Mucosa of descending colon (tissue), 3 donors: ENCODE measurements at regions not wholly inside any gene's neighbourhood (a gene's known extent, or its start where the extent isn't known, plus 50 kb on each side); places are given as distances from the start of the nearest gene placed in this dataset.

Experiments
- ATAC-seq: fragments of 200-7000 bp; cut with Tn5 transposase; one replicate; pipeline ENCODE4 v1.9.1; 2020; ENCODE audit warnings: mild to moderate bottlenecking, moderate library complexity
- DNase-seq, 3 donors: peaks; one replicate each; pipeline ENCODE4 v3.0.0-alpha.2; 2020
- H3K36me3 ChIP-seq: fragments of 200-600 bp; one replicate; pipeline ENCODE4 v1.8.0; 2021; ENCODE audit warnings: low read depth, mild to moderate bottlenecking
- H3K4me1 ChIP-seq: fragments of 200-600 bp; one replicate; pipeline ENCODE4 v1.8.0; 2021; ENCODE audit warnings: low read depth, mild to moderate bottlenecking
- H3K4me3 ChIP-seq: fragments of 200-600 bp; one replicate; pipeline ENCODE4 v1.8.0; 2021; ENCODE audit warnings: mild to moderate bottlenecking
- H3K9me3 ChIP-seq: fragments of 200-600 bp; one replicate; pipeline ENCODE4 v1.8.0; 2021; ENCODE audit warnings: mild to moderate bottlenecking
- CTCF ChIP-seq: fragments of 200-600 bp; IDR thresholded peaks from one replicate; pipeline ENCODE4 v1.8.0; 2022; ENCODE audit warnings: antibody characterized with exemption, mild to moderate bottlenecking
- intact Hi-C, 2 donors: fragments of 100-400 bp; cut with DNase I in 1 of 2; cut with micrococcal nuclease in 1 of 2; formaldehyde crosslinking; loops; one replicate each; pipeline versions ENCODE4 v1.11.0 to v1.11.1; 2022; cut with DNase I, micrococcal nuclease
- donor health status: DM: no; HTN: no; CAD: no; lungs with moderate emphysema.
- donor health status: DM: no; HTN: no; CAD: no.
- donor health status: DM: no; HTN: yes; CAD: no.

DNA sequence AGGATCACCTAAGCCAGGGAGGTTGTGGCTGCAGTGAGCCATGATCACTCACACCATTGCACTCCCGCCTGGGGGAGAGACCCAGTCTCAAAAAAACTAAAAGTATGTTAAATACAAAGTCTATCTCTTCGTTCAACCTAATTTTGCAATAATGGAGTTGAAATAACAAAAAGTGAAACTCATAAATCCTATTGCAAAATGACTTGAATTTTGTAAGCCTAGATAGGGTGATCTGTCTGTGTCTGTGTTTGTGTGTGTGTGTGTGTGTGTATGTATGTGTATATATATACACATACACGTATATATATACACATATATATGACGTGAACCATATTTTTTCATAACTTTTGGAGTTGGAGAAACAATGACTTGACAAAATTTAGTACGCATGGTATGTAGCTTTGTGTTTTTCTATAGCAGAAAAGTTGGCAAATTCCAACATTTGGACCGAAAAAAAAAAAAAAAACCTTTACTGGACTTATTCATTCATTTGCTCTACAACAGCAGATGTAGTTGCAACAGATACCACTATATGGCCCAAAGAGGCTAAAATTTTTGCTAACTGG, 76.9 kb upstream of the CDH6 start:
- no peaks in the 10 kb centered on the region for H3K9me3 ChIP-seq
- H3K36me3 ChIP-seq, result no peaks in the 10 kb centered on the region
- ATAC-seq (no peak), DNase-seq (no peak)
- no peak overlapping the region for H3K4me3 ChIP-seq
- no peak for TF ChIP-seq CTCF
- H3K4me1 ChIP-seq, result no peaks in the 10 kb centered on the region
- intact Hi-C loops, result no loop called here

- ATAC-seq, result no peak
- TF ChIP-seq CTCF, result no peak
- no peak for DNase-seq
- Histone ChIP-seq H3K9me3 (no peaks in the 10 kb centered on the region), H3K4me3 (no peak overlapping the region), H3K4me1 (no peaks in the 10 kb centered on the region), H3K36me3 (no peaks in the 10 kb centered on the region)
- intact Hi-C loops, result no loop called here
Measured at GRCh38 chr5:31114817-31115216, 78.7 kb upstream of the CDH6 start.

- Histone ChIP-seq H3K4me3 (no peak overlapping the region), H3K36me3 (no peaks in the 10 kb centered on the region), H3K9me3 (no peaks in the 10 kb centered on the region), H3K4me1 (no peaks in the 10 kb centered on the region)
- DNase-seq, result no peak
- intact Hi-C loops, result no loop called here
- ATAC-seq, result no peak
- TF ChIP-seq CTCF, result no peak
Measured at GRCh38 chr5:31113666-31114350, 79.7 kb upstream of the CDH6 start.

DNA sequence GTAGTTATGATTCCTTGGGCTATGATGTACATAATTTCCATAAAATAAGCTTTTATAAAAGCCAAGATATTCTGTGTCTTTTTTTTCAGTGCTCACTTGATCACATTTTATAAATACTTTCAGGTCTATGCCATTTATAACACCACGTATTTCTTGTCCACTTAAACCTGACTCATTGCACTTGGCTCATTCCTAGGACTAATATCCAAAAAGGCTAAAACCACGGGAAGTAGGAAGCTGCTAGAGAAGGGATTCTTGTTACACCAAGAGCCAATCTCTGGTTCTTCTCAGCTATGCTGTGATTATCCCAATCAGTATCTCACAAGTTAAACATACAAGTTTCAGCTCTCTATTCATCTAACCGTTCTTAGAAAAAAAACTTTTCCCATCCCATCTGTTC, 80.4 kb upstream of the CDH6 start:
- Histone ChIP-seq H3K36me3 (no peaks in the 10 kb centered on the region), H3K4me1 (no peaks in the 10 kb centered on the region), H3K9me3 (no peaks in the 10 kb centered on the region), H3K4me3 (no peak overlapping the region)
- TF ChIP-seq CTCF, result no peak
- no peak for DNase-seq
- ATAC-seq, result no peak
- intact Hi-C loops, result no loop called here

- Histone ChIP-seq H3K4me3 (no peak overlapping the region), H3K9me3 (no peaks in the 10 kb centered on the region), H3K4me1 (no peaks in the 10 kb centered on the region), H3K36me3 (no peaks in the 10 kb centered on the region)
- ATAC-seq (no peak), DNase-seq (no peak)
- TF ChIP-seq CTCF, result no peak
- intact Hi-C loops, result no loop called here
Measured at GRCh38 chr5:31107091-31107518, 86.4 kb upstream of the CDH6 start.
